ENCODE measurements at regions not wholly inside any gene's neighbourhood (a gene's known extent, or its start where the extent isn't known, plus 50 kb on each side); places are given as distances from the start of the nearest gene placed in this dataset.

DNA sequence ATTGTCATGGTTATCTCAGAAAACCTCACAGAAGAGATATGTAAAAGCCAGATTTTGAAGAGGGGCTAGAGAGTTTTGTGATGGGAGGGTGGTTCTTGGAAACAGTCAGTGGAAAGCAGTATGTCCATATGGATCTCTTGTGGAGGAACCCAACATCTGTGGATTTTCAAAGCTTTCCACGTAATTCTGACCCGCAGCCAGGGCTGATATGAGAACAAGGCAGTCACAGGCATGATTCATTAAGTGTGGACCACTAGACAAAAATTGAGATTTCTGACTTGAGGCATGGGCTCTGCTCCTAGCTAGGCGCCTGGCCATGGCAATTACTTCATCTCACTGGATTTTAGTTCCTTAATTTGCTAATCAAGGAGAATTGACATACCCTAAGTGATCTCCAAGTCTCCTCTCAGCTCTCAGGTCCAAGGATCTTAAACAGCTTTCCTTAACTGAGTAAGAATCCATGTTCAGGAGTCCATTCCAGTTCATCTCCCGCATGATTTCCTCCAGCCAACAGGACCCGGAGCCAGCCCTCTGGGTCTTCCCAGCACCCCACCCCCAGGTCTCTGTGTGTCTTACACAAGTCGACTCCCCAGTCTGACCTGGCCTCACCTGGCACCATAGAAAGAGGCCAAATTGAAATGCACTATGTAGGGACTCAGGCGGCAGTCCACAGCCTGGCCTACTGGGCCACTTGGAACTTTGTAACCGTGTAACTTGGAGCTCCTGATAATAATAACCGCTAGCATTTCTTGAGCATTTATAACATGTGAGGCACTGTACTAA lies 176.3 kb upstream of the PARP11 start:
- TF ChIP-seq, protein P1, sequence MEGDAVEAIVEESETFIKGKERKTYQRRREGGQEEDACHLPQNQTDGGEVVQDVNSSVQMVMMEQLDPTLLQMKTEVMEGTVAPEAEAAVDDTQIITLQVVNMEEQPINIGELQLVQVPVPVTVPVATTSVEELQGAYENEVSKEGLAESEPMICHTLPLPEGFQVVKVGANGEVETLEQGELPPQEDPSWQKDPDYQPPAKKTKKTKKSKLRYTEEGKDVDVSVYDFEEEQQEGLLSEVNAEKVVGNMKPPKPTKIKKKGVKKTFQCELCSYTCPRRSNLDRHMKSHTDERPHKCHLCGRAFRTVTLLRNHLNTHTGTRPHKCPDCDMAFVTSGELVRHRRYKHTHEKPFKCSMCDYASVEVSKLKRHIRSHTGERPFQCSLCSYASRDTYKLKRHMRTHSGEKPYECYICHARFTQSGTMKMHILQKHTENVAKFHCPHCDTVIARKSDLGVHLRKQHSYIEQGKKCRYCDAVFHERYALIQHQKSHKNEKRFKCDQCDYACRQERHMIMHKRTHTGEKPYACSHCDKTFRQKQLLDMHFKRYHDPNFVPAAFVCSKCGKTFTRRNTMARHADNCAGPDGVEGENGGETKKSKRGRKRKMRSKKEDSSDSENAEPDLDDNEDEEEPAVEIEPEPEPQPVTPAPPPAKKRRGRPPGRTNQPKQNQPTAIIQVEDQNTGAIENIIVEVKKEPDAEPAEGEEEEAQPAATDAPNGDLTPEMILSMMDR (IDR thresholded peaks at IDR 0.05; ENCODE audit: low read depth, low read length) = no peak

DNA sequence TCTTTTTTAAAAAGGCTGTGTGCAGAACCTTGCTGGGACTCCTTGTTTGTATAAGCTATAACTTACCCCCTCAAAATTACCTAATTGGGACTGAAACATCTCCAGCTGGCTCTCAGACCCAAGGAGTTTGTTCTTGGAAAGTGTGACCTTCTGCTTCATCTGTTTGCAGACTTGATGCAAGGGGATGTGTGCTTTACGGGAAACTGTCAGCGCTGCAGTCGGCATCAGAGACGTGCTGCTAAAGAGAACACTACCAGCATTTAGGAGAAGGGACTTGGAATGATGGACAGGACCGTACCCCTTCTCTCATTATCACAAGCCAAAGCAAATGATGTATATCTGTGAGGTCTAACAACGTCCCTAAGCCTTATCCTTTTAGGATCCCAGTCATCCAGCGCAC lies 174.2 kb upstream of the PARP11 start:
- TF ChIP-seq, protein P1 (IDR thresholded peaks at IDR 0.05; ENCODE audit: low read depth, low read length) = no peak
- no peak overlapping the region for H3K4me3 ChIP-seq (ENCODE audit: low read depth, low read length)

More for the DNA sequence above, 176.3 kb upstream of the PARP11 start:
- H3K4me3 ChIP-seq (ENCODE audit: low read depth, low read length) = no peak overlapping the region

DNA sequence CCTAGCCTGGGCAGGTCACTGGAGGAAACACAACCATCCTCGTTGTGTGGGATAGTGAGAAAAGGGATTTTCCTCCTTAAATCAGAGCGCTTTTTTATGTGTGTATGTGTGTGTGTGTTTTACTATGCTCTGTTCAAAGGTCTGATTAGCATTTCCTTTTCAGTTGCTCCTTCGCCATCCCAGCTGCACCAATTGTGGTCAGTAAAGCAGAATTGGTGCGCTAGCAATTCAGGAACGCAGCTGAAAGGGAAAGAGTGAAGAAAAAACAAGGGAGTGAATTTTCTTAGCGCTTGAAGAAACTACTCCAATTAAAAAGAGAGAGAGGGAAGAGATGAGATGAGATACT lies 173.3 kb upstream of the PARP11 start:
- no peak overlapping the region for H3K4me3 ChIP-seq (ENCODE audit: low read depth, low read length)
- TF ChIP-seq, protein P1 (IDR thresholded peaks at IDR 0.05; ENCODE audit: low read depth, low read length) = no peak

DNA sequence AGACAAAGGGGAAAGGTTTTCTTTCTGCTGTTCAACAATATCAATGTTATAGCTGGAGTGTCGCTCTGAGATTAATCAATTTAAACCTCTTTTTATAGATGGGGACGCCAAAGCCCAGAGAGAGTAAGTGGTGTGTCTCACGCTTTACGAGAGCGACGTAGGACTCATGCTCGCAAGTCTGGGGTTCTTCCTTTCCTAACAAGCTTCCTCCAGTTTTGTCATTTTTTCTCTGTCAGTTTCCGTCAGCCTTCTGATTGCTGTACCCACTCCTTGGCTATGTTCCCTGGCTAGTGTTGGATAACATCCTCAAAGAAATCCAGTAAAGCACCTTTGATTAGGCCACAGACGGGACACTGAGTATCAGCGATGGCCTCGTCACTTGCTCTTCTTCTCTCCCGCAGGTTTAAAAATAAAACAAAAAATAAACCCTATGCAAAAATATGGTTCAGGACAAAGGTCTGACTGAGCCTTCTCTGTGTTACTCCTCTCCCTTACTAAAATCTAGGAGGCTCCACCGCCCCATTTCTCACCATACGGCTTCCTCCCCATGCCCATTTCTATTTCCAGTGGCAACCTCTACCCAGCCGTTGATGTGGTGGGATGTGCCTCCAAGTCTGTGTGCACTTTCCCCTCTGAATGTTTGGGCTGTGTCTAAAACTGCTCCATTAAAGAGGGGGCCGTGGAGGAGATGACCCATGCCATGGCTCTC lies 172.7 kb upstream of the PARP11 start:
- no peak overlapping the region for H3K4me3 ChIP-seq (ENCODE audit: low read depth, low read length)
- TF ChIP-seq, protein P1 (IDR thresholded peaks at IDR 0.05; ENCODE audit: low read depth, low read length) = no peak

DNA sequence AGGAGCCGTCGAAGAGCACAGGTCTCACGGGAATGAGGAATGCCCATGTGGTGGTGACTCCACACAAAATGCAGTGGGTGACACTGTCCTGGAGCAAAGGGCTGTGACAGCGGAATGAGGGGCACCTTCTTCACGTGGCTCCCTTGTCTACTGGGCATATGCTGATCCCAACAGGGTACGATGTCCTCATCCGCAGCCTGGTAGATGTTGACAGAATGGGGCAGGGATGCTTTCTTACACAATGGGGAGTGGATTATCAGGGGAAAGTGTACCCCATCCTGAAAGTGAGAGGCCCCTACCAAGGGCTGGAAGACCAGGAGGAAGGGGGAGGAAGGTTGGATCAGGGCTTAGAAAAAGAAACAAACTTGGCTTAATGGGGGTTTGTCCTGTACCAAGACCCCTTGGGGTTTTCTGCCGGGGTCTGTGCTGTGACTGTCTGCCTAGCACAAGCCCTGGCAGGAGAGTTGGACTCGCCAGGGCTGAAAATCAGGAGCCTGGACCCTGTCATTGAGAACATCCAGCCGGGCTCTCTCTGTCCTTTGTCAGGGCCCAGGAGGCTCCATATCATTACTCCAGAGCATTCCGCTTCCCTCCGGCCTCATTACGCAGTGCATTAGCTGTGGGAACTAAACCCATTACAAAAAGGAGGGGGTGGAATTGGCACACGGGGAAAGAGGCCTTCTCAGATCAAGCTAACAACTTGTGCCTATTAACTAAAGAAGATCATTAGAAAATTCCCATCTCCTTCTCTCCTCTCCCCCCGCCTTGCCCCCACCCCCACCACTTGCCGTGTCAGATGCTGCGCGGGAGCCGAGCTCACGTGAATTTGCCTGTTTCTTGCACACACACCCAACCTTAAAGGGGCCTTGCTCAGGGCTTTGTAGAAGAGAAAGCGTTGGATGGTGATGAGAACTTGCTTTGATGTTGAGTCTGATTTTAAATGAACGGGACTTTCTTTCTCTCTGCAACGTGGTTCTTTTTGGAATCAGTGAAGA lies 171.8 kb upstream of the PARP11 start:
- no peak overlapping the region for H3K4me3 ChIP-seq (ENCODE audit: low read depth, low read length)
- TF ChIP-seq, protein P1 (IDR thresholded peaks at IDR 0.05; ENCODE audit: low read depth, low read length) = no peak

DNA sequence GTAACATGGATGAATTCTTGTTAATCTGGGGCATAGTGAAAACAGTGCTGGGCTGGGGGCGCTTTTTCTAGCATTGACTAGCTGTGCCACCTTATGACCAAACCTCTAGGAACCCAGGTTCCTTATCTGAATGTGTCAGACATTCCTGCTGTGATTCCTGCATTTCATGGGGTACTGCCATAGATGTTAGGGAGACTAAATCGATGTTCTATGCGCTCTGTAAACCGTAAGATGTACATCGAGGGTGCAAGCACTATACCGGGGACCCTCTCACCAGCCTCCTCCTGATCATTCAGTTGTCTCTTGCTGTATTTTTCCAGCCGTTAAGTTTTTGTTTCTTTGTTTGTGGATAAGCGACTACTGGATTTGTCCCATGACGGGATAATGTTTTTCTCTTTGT lies 170.9 kb upstream of the PARP11 start:
- no peak overlapping the region for H3K4me3 ChIP-seq (ENCODE audit: low read depth, low read length)

More for the DNA sequence above, 170.9 kb upstream of the PARP11 start:
- TF ChIP-seq, protein P1 (IDR thresholded peaks at IDR 0.05; ENCODE audit: low read depth, low read length) = no peak

All from WI38 (cell line).